HG03442 (cell line): ENCODE measurements at regions not wholly inside any gene's neighbourhood (a gene's known extent, or its start where the extent isn't known, plus 50 kb on each side); places are given as distances from the start of the nearest gene placed in this dataset.
"Not testable (repeated sequence)": the region's sequence is repeated elsewhere in the genome, so short reads cannot be mapped to it uniquely, and the experiment has no call there.

ENCODE experiments used
- ATAC-seq: cut with Tn5 transposase; IDR thresholded peaks from one replicate; pipeline ENCODE4 v1.9.1; 2021; ENCODE audit warnings: mild to moderate bottlenecking, moderate library complexity; ENCODE audit not compliant: unreplicated experiment

GRCh38 chr1:217921126-217921904 lies 290.2 kb downstream of the SPATA17 start:
- no peak for ATAC-seq

- ATAC-seq = no peak
These were observed 293.8 kb downstream of the SPATA17 start for GRCh38 chr1:217924924-217925323.

GRCh38 chr1:217929213-217929885 lies 298.2 kb downstream of the SPATA17 start:
- ATAC-seq = no peak

GRCh38 chr1:217943361-217943760 lies 312.2 kb downstream of the SPATA17 start:
- no peak for ATAC-seq

GRCh38 chr1:217944550-217944949 lies 313.4 kb downstream of the SPATA17 start:
- ATAC-seq = no peak

- ATAC-seq = no peak
These were observed 315.4 kb downstream of the SPATA17 start for GRCh38 chr1:217946511-217946910.

GRCh38 chr1:217948741-217949140 lies 317.6 kb downstream of the SPATA17 start:
- ATAC-seq = no peak

- no peak for ATAC-seq
These were observed 322.2 kb downstream of the SPATA17 start for GRCh38 chr1:217953330-217953729.

GRCh38 chr1:217953922-217954321 lies 322.8 kb downstream of the SPATA17 start:
- no peak for ATAC-seq

GRCh38 chr1:217955723-217956122 lies 324.6 kb downstream of the SPATA17 start:
- no peak for ATAC-seq

- ATAC-seq = no peak
These were observed 319.8 kb upstream of the RRP15 start for GRCh38 chr1:217965156-217965786.

GRCh38 chr1:217968085-217968484 lies 317.0 kb upstream of the RRP15 start:
- ATAC-seq = no peak

- no peak for ATAC-seq
These were observed 315.7 kb upstream of the RRP15 start for GRCh38 chr1:217969428-217969827.

- no peak for ATAC-seq
These were observed 307.1 kb upstream of the RRP15 start for GRCh38 chr1:217977943-217978342.

- no peak for ATAC-seq
These were observed 303.7 kb upstream of the RRP15 start for GRCh38 chr1:217981430-217981829.

GRCh38 chr1:217982331-217983050 lies 302.6 kb upstream of the RRP15 start:
- no peak for ATAC-seq

GRCh38 chr1:217983051-217983375 lies 302.1 kb upstream of the RRP15 start:
- no peak for ATAC-seq

GRCh38 chr1:217985641-217986040 lies 299.5 kb upstream of the RRP15 start:
- ATAC-seq = no peak

- ATAC-seq = no peak
These were observed 295.6 kb upstream of the RRP15 start for GRCh38 chr1:217989510-217989909.

GRCh38 chr1:217993439-217993838 lies 291.7 kb upstream of the RRP15 start:
- ATAC-seq = no peak

GRCh38 chr1:218008296-218008695 lies 276.8 kb upstream of the RRP15 start:
- not testable (repeated sequence) for ATAC-seq
